IMR-90 (cell line): ENCODE measurements at regions not wholly inside any gene's neighbourhood (a gene's known extent, or its start where the extent isn't known, plus 50 kb on each side); places are given as distances from the start of the nearest gene placed in this dataset.

ENCODE experiments used
- ATAC-seq: fragments of 200-7000 bp; cut with Tn5 transposase; 2 replicates; pipeline ENCODE4 v1.9.1; 2020; ENCODE audit warnings: low read depth, mild to moderate bottlenecking, moderate library complexity
- BruUV-seq: library from RNA; stranded (reverse); fragments of 400-500 nt; replicated peaks from 2 replicates; lab custom pipeline; 2021; lab: Mats Ljungman, UMichigan
- CTCF ChIA-PET: fragments of 300-600 bp; formaldehyde crosslinking; extraction: SDS; loops from one replicate; lab custom pipeline; 2021; ENCODE audit warnings: antibody characterized with exemption; lab: Yijun Ruan, JAX
- POLR2A ChIA-PET: fragments of 300-600 bp; sonication (Branson Sonifier 250); formaldehyde crosslinking; loops from one replicate; lab custom pipeline; 2022; ENCODE audit warnings: antibody characterized with exemption; ENCODE audit not compliant: unreplicated experiment; lab: Charles Lee
- DNase-seq: peaks from one replicate; pipeline ENCODE4 v3.0.0; 2013
- H2AFZ ChIP-seq: replicated peaks from 2 replicates; pipeline ENCODE3; 2013; ENCODE audit warnings: low read length, mild to moderate bottlenecking; ENCODE audit not compliant: poor library complexity
- H2AK5ac ChIP-seq: 2 replicates; pipeline ENCODE4 v1.6.1; 2013; ENCODE audit warnings: low read depth, low read length, inconsistent platforms
- H2AK9ac ChIP-seq: replicated peaks from 2 replicates; pipeline ENCODE3; 2013; ENCODE audit warnings: mild to moderate bottlenecking, low read depth, low read length, moderate library complexity; ENCODE audit not compliant: poor library complexity
- H2BK120ac ChIP-seq: 2 replicates; pipeline ENCODE4 v1.6.1; 2013; ENCODE audit warnings: low read depth, low read length, inconsistent platforms
- H2BK15ac ChIP-seq: 3 replicates; pipeline ENCODE4 v1.6.1; 2013; ENCODE audit warnings: low read depth, low read length, inconsistent platforms
- H2BK20ac ChIP-seq: 2 replicates; pipeline ENCODE4 v1.6.1; 2013; ENCODE audit warnings: low read depth, mild to moderate bottlenecking, inconsistent platforms, low read length, moderate library complexity
- H2BK5ac ChIP-seq: 2 replicates; pipeline ENCODE4 v1.6.1; 2013; ENCODE audit warnings: mild to moderate bottlenecking, low read depth, low read length, inconsistent platforms; ENCODE audit not compliant: poor library complexity, severe bottlenecking
- H3K14ac ChIP-seq: replicated peaks from 2 replicates; pipeline ENCODE4 v1.6.1; 2013; ENCODE audit warnings: low read depth, low read length, inconsistent platforms
- H3K18ac ChIP-seq: 2 replicates; pipeline ENCODE4 v1.6.1; 2013; ENCODE audit warnings: low read depth, low read length, control low read depth
- H3K23ac ChIP-seq: 2 replicates; pipeline ENCODE4 v1.6.1; 2013; ENCODE audit warnings: low read depth, low read length, inconsistent platforms
- H3K27ac ChIP-seq: 2 replicates; pipeline ENCODE4 v1.5.1; 2013; ENCODE audit warnings: mild to moderate bottlenecking, control low read depth, low read length; ENCODE audit not compliant: insufficient read depth
- H3K27me3 ChIP-seq: 2 replicates; pipeline ENCODE4 v1.6.1; 2013; ENCODE audit warnings: low read length; ENCODE audit not compliant: control insufficient read depth, insufficient read depth
- H3K36me3 ChIP-seq: 2 replicates; pipeline ENCODE4 v1.6.1; 2013; ENCODE audit warnings: low read length, mixed read lengths; ENCODE audit not compliant: control insufficient read depth, insufficient read depth
- H3K4ac ChIP-seq: 2 replicates; pipeline ENCODE4 v1.6.1; 2013; ENCODE audit warnings: low read depth, low read length, inconsistent platforms
- H3K4me1 ChIP-seq: 2 replicates; pipeline ENCODE4 v1.6.1; 2013; ENCODE audit warnings: low read length, mixed read lengths; ENCODE audit not compliant: control insufficient read depth, insufficient read depth
- H3K4me2 ChIP-seq: 2 replicates; pipeline ENCODE4 v1.6.1; 2013; ENCODE audit warnings: low read depth, mild to moderate bottlenecking, control low read depth, low read length, moderate library complexity
- H3K4me3 ChIP-seq: 2 replicates; pipeline ENCODE4 v1.5.1; 2013; ENCODE audit warnings: low read depth, mild to moderate bottlenecking, control low read depth, low read length, moderate library complexity; ENCODE audit not compliant: insufficient read depth
- H3K56ac ChIP-seq: 2 replicates; pipeline ENCODE4 v1.6.1; 2013; ENCODE audit warnings: low read length, inconsistent platforms; ENCODE audit not compliant: insufficient read depth; ENCODE audit errors: extremely low read depth
- H3K79me1 ChIP-seq, 2 experiments: 2 replicates each; pipeline ENCODE4 v1.6.1; 2013; ENCODE audit warnings: low read length in 2 of 2, inconsistent platforms in 1 of 2, low read depth in 1 of 2
- H3K9ac ChIP-seq: 2 replicates; pipeline ENCODE4 v1.6.1; 2013; ENCODE audit warnings: low read depth, low read length, control low read depth
- H3K9me1 ChIP-seq: 2 replicates; pipeline ENCODE4 v1.6.1; 2013; ENCODE audit warnings: low read length, inconsistent platforms; ENCODE audit not compliant: insufficient read depth
- H3K9me3 ChIP-seq: 2 replicates; pipeline ENCODE4 v1.6.1; 2013; ENCODE audit warnings: low read length; ENCODE audit not compliant: control insufficient read depth, insufficient read depth
- H4K20me1 ChIP-seq: 2 replicates; pipeline ENCODE4 v1.6.1; 2013; ENCODE audit warnings: low read length, inconsistent platforms; ENCODE audit not compliant: insufficient read depth
- H4K5ac ChIP-seq: 2 replicates; pipeline ENCODE4 v1.6.1; 2013; ENCODE audit warnings: mild to moderate bottlenecking, low read depth, low read length, control low read depth
- H4K8ac ChIP-seq, 2 experiments: 2 replicates each; pipeline ENCODE4 v1.6.1; 2013; ENCODE audit warnings: low read depth in 2 of 2, low read length in 2 of 2, control low read depth in 1 of 2, inconsistent platforms in 1 of 2
- H4K91ac ChIP-seq: 2 replicates; pipeline ENCODE4 v1.6.1; 2013; ENCODE audit warnings: low read depth, low read length, inconsistent platforms; ENCODE audit not compliant: insufficient read depth
- CEBPB ChIP-seq: IDR thresholded peaks from 2 replicates; pipeline ENCODE4 v1.6.1; 2012; ENCODE audit warnings: low read depth, low read length, improper control_type of control experiment
- MAZ ChIP-seq: IDR thresholded peaks from 2 replicates; pipeline ENCODE4 v1.6.1; 2012; ENCODE audit warnings: low read depth, mild to moderate bottlenecking, low read length, improper control_type of control experiment, moderate library complexity, borderline replicate concordance
- MXI1 ChIP-seq: IDR thresholded peaks from 2 replicates; pipeline ENCODE4 v1.6.1; 2012; ENCODE audit warnings: low read depth, mild to moderate bottlenecking, low read length, moderate library complexity, borderline replicate concordance
- RCOR1 ChIP-seq: IDR thresholded peaks from 2 replicates; pipeline ENCODE4 v1.6.1; 2012; ENCODE audit warnings: mild to moderate bottlenecking, low read length, improper control_type of control experiment; ENCODE audit not compliant: insufficient replicate concordance
- RFX5 ChIP-seq: IDR thresholded peaks from 2 replicates; pipeline ENCODE4 v1.8.0; 2012; ENCODE audit warnings: low read depth, mild to moderate bottlenecking, low read length, moderate library complexity
- WGBS, 2 experiments: methylation state at CpG; one replicate each; pipeline versions ENCODE4 v1.1.5 to v1.1.7; 2013; ENCODE audit warnings: missing lambda C conversion rate in 2 of 2; ENCODE audit not compliant: insufficient read length in 1 of 2; ENCODE audit errors: extremely low coverage in 2 of 2; 5-methylcytosine and 5-hydroxymethylcytosine counted together
- dilution Hi-C: fragments of 300-500 bp; cut with HindIII; formaldehyde crosslinking; loops from one replicate; pipeline ENCODE4 v1.14.3; 2018; ENCODE audit warnings: low sequenced_read_pairs; ENCODE audit not compliant: unreplicated experiment
- in situ Hi-C: fragments of 300-500 bp; cut with MboI; formaldehyde crosslinking; loops from 3 replicates; pipeline ENCODE4 v1.14.3; 2019; ENCODE audit warnings: low sequenced_read_pairs, inconsistent platforms, mixed read lengths
- intact Hi-C: fragments of 100-400 bp; cut with micrococcal nuclease; formaldehyde crosslinking; loops from 2 replicates; pipeline ENCODE4 v1.10.0; 2022

GRCh38 chr7:126215785-126216184, 1037.0 kb downstream of the GRM8 start:
- no peak overlapping the region for H3K4me3 ChIP-seq
- WGBS, 2 experiments, result 40% methylated on average over 1 of the region's 2 CpGs; no CpG with 5 or more reads in 1 of the 2 experiments
- POLR2A ChIA-PET, result no interaction called here

More at GRCh38 chr7:126215785-126216184, 1037.0 kb downstream of the GRM8 start:
- no peak overlapping the region for H3K9ac ChIP-seq
- no peak overlapping the region for H2AK5ac ChIP-seq
- H3K36me3 ChIP-seq, result no peaks in the 10 kb centered on the region
- H3K18ac ChIP-seq, result no peak overlapping the region
- no peaks in the 10 kb centered on the region for H3K9me1 ChIP-seq
- no peak overlapping the region for H3K14ac ChIP-seq
- no peak overlapping the region for H4K91ac ChIP-seq
- no peaks in the 10 kb centered on the region for H4K20me1 ChIP-seq
- no peak for TF ChIP-seq RCOR1
- no peak for TF ChIP-seq MXI1
- TF ChIP-seq RFX5, result no peak
- no peak for TF ChIP-seq MAZ
- TF ChIP-seq CEBPB, result no peak
- H3K23ac ChIP-seq, result no peak overlapping the region
- no peak overlapping the region for H3K27ac ChIP-seq
- H3K56ac ChIP-seq, result no peak overlapping the region
- no peak overlapping the region for H4K5ac ChIP-seq
- no peak overlapping the region for H3K4me2 ChIP-seq
- in situ Hi-C loops, result no loop called here
- CTCF ChIA-PET, result no interaction called here
- no peak overlapping the region for H2BK20ac ChIP-seq
- no peaks in the 10 kb centered on the region for H3K4me1 ChIP-seq
- H2BK15ac ChIP-seq, result no peak overlapping the region
- no peak overlapping the region for H2AFZ ChIP-seq
- peaks cover 1% of the 10 kb centered on the region; the same call in 1 of the 2 replicates for H3K9me3 ChIP-seq
- no peak overlapping the region for H3K4ac ChIP-seq
- ATAC-seq, result no peak
- H3K79me1 ChIP-seq, result no peaks in the 10 kb centered on the region
- no peak overlapping the region for H4K8ac ChIP-seq
- no peak overlapping the region for H2BK5ac ChIP-seq
- no TSS peak for BruUV-seq
- H3K27me3 ChIP-seq, result no peaks in the 10 kb centered on the region
- no peak overlapping the region for H2BK120ac ChIP-seq
- no peak overlapping the region for H2AK9ac ChIP-seq
- dilution Hi-C loops, result no loop called here
- no peak for DNase-seq
- intact Hi-C loops, result no loop called here
